ENCODE measurements at regions not wholly inside any gene's neighbourhood (a gene's known extent, or its start where the extent isn't known, plus 50 kb on each side); places are given as distances from the start of the nearest gene placed in this dataset.
"Not testable (repeated sequence)": the region's sequence is repeated elsewhere in the genome, so short reads cannot be mapped to it uniquely, and the experiment has no call there.

- DNase-seq (ENCODE audit: low spot score) (no peak), ATAC-seq (ENCODE audit: insufficient number of reproducible peaks, low FRiP score, low read depth) (no peak)
- Histone ChIP-seq H3K27ac (no peak overlapping the region), H3K27me3 (replicated peaks; ENCODE audit: insufficient read depth) (no peaks in the 10 kb centered on the region), H3K4me3 (no peak overlapping the region), H3K9me3 (no peaks in the 10 kb centered on the region), H3K36me3 (no peaks in the 10 kb centered on the region), H3K4me1 (ENCODE audit: control insufficient read depth in 1 of 2, low read depth in 2 of 2) (no peaks in the 10 kb centered on the region)
- no peak for TF ChIP-seq CTCF (IDR thresholded peaks at IDR 0.05)
These were observed 419.8 kb downstream of the NSUN3 start for GRCh38 chr3:94482686-94483085.

DNA sequence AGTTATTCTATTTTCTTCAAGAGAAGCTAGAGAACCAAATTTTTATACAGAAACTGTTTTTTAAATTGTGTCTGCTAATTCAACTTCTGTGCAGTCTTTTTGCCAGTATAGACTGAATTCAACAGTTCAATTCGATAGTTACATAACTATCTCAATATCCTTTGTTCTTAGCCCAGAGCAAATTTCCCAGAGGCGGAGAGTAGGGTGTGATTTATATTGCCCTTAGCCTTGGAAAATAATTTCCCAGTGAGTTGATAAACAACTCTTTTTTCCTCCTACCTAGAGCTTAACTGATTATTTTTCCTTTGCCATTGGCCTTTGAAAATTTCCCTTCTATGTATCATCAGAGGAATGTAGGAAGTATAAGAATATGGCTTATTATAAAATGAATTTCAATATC lies 420.5 kb downstream of the NSUN3 start:
- no peak for ATAC-seq (ENCODE audit: insufficient number of reproducible peaks, low FRiP score, low read depth)
- TF ChIP-seq CTCF (IDR thresholded peaks at IDR 0.05): no peak
- H3K27ac ChIP-seq: no peak overlapping the region

DNA sequence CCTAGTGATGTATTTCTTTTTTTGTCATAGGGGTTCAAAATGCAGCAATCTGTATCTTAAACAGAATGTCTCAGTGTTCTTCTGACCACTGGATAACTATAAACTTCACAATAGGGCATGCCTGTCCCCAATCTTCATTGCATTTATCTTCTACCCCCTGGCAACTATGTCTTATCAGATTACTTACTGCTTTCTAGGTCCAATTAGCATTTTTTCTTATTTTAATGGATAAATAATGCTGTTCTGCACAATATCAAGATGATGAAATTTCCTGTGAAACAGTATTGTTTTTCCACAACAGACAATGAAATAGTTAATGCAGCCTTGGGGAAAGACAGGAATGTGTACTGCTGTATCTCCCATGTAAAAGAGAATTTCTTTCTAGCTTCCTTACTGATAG lies 432.1 kb downstream of the NSUN3 start:
- no peak for ATAC-seq (ENCODE audit: insufficient number of reproducible peaks, low FRiP score, low read depth)
- H3K36me3 ChIP-seq: no peaks in the 10 kb centered on the region
- no peaks in the 10 kb centered on the region for H3K9me3 ChIP-seq

More for the DNA sequence above, 420.5 kb downstream of the NSUN3 start:
- no peak for DNase-seq (ENCODE audit: low spot score)
- Histone ChIP-seq H3K27me3 (replicated peaks; ENCODE audit: insufficient read depth) (no peaks in the 10 kb centered on the region), H3K36me3 (no peaks in the 10 kb centered on the region), H3K4me3 (no peak overlapping the region), H3K9me3 (no peaks in the 10 kb centered on the region), H3K4me1 (ENCODE audit: control insufficient read depth in 1 of 2, low read depth in 2 of 2) (no peaks in the 10 kb centered on the region)

GRCh38 chr3:94500146-94500545 lies 437.3 kb downstream of the NSUN3 start:
- H3K27me3 ChIP-seq (replicated peaks; ENCODE audit: insufficient read depth): no peaks in the 10 kb centered on the region
- no peak overlapping the region for H3K4me3 ChIP-seq
- DNase-seq (ENCODE audit: low spot score) (no peak), ATAC-seq (ENCODE audit: insufficient number of reproducible peaks, low FRiP score, low read depth) (no peak)
- no peaks in the 10 kb centered on the region for H3K9me3 ChIP-seq
- H3K4me1 ChIP-seq (ENCODE audit: control insufficient read depth in 1 of 2, low read depth in 2 of 2): no peaks in the 10 kb centered on the region
- H3K27ac ChIP-seq: no peak overlapping the region
- H3K36me3 ChIP-seq: no peaks in the 10 kb centered on the region
- TF ChIP-seq CTCF (IDR thresholded peaks at IDR 0.05): no peak

More for the DNA sequence above, 432.1 kb downstream of the NSUN3 start:
- no peak for DNase-seq (ENCODE audit: low spot score)
- Histone ChIP-seq H3K27ac (no peak overlapping the region), H3K4me3 (no peak overlapping the region), H3K4me1 (ENCODE audit: control insufficient read depth in 1 of 2, low read depth in 2 of 2) (no peaks in the 10 kb centered on the region), H3K27me3 (replicated peaks; ENCODE audit: insufficient read depth) (no peaks in the 10 kb centered on the region)
- no peak for TF ChIP-seq CTCF (IDR thresholded peaks at IDR 0.05)

DNA sequence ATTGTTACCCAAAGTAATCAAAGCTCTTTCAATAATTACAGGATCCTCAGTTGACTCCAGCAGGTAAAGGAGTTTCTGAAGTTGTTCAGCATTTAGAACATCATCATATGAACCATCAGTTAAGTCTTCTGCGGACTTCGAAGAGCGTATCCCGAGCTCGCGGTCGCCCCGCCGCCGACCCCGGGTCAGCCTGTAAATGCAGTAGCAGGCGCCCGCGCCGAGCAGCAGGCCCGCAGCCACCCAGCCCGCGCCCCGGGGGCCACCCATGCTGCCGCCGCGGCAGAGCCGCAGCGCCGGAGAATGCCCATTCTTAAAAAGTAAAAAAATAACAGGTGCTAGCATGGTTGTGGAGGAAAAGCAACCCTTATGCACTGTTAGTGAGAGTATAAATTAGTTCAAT lies 444.5 kb downstream of the NSUN3 start:
- not testable (repeated sequence) for H3K36me3 ChIP-seq; H3K9me3 ChIP-seq; H3K27ac ChIP-seq; H3K4me1 ChIP-seq (ENCODE audit: control insufficient read depth in 1 of 2, low read depth in 2 of 2); H3K27me3 ChIP-seq (replicated peaks; ENCODE audit: insufficient read depth); H3K4me3 ChIP-seq; ATAC-seq (ENCODE audit: insufficient number of reproducible peaks, low FRiP score, low read depth); DNase-seq (ENCODE audit: low spot score)

DNA sequence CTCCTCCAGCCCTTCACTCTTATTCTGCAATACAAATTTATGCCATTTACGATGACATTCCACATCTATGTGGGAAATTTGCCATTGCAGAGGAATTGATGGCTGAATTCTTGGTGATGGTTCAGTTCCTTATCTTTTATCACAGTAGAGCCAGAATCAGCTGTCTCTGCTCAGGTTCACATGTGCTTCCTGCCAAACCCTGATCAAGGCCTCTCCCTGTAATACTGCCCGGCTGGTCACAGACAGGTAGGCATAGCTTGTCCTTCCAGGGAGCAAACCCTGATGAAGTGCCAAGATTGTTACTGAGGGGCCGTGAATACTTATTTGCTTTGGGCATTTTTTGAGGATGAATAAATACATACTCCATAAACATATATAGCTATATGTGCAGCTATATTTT lies 450.0 kb downstream of the NSUN3 start:
- TF ChIP-seq CTCF (IDR thresholded peaks at IDR 0.05): no peak
- DNase-seq (ENCODE audit: low spot score): no peak
- H3K9me3 ChIP-seq: no peaks in the 10 kb centered on the region
- no peaks in the 10 kb centered on the region for H3K27me3 ChIP-seq (replicated peaks; ENCODE audit: insufficient read depth)
- H3K36me3 ChIP-seq: no peaks in the 10 kb centered on the region
- ATAC-seq (ENCODE audit: insufficient number of reproducible peaks, low FRiP score, low read depth): no peak
- H3K4me1 ChIP-seq (ENCODE audit: control insufficient read depth in 1 of 2, low read depth in 2 of 2): no peaks in the 10 kb centered on the region
- no peak overlapping the region for H3K27ac ChIP-seq
- no peak overlapping the region for H3K4me3 ChIP-seq
